HEK293T (cell line): ENCODE measurements at regions not wholly inside any gene's neighbourhood (a gene's known extent, or its start where the extent isn't known, plus 50 kb on each side); places are given as distances from the start of the nearest gene placed in this dataset.

Experiments used
- ARNT ChIP-seq: fragments of 450-650 bp; IDR thresholded peaks from 2 replicates; pipeline ENCODE4 v1.6.1; 2017; ENCODE audit warnings: mild to moderate bottlenecking
- CTBP1 ChIP-seq: fragments of 450-650 bp; IDR thresholded peaks from 2 replicates; pipeline ENCODE4 v1.6.1; 2016; ENCODE audit warnings: borderline replicate concordance
- FOXM1 ChIP-seq: fragments of 450-650 bp; IDR thresholded peaks from 2 replicates; pipeline ENCODE4 v1.6.1; 2017; ENCODE audit warnings: mild to moderate bottlenecking, borderline replicate concordance
- PKNOX1 ChIP-seq: fragments of 450-650 bp; IDR thresholded peaks from 2 replicates; pipeline ENCODE4 v1.6.1; 2016
- SUZ12 ChIP-seq: fragments of 450-650 bp; IDR thresholded peaks from 2 replicates; pipeline ENCODE4 v1.6.1; 2016; ENCODE audit warnings: mild to moderate bottlenecking
- TARDBP ChIP-seq: fragments of 450-650 bp; IDR thresholded peaks from 2 replicates; pipeline ENCODE4 v1.6.1; 2016

GRCh38 chr4:19987746-19988145, 264.0 kb upstream of the SLIT2 start:
- TF ChIP-seq ARNT (no peak), TARDBP (no peak), FOXM1 (no peak), CTBP1 (no peak), PKNOX1 (no peak), SUZ12 (no peak)
